ENCODE measurements at regions not wholly inside any gene's neighbourhood (a gene's known extent, or its start where the extent isn't known, plus 50 kb on each side); places are given as distances from the start of the nearest gene placed in this dataset.

GRCh38 chr14:29310210-29310609 is 543.6 kb downstream of the FOXG1 start:
- DNase-seq, result no peak

- DNase-seq, result no peak
These were observed 544.2 kb downstream of the FOXG1 start for GRCh38 chr14:29310757-29311156.

GRCh38 chr14:29311983-29312382 is 545.4 kb downstream of the FOXG1 start:
- DNase-seq, result no peak

DNA sequence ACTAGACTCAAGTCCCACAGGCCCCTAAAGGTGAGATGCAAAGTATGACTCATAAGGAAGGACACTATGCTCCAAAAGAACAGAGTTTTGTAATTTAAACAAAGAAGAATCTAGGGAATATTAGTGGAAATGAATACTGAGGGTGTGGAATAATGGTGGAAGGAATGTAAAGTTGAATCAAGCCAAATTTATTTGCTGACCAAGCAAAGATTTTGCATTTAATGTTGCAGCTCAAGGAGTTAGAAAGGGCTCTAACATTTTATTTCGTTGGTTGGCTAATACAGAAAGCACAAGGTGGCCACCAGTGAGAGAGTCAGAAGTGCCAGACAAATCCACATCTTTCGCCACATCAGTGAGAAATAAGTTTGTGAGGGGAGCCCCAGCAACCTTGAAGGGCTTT is 550.3 kb downstream of the FOXG1 start:
- no peak for DNase-seq

DNA sequence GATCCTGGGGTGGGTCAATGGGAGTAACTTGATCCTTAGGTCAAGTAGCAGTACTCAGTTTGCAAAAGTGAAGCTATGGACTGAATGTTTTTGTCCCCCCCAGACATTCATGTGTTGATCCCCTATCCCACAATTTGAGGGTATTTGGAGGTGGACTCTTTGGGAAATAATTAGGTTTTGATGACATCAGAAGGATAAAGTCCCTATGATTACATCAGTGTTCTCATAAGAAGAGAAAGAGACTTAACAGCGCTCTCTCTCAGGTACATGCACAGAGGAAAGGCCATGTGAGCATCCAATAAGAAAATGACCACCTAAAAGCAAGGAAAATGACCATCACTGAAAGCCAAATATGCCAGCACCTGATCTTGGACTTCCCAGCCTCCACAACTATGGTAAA is 550.8 kb downstream of the FOXG1 start:
- DNase-seq, result no peak

GRCh38 chr14:29320286-29320685 is 553.7 kb downstream of the FOXG1 start:
- DNase-seq, result no peak

GRCh38 chr14:29321646-29322045 is 555.1 kb downstream of the FOXG1 start:
- DNase-seq, result no peak

- DNase-seq, result no peak
These were observed 573.0 kb downstream of the FOXG1 start for GRCh38 chr14:29339494-29340172.

DNA sequence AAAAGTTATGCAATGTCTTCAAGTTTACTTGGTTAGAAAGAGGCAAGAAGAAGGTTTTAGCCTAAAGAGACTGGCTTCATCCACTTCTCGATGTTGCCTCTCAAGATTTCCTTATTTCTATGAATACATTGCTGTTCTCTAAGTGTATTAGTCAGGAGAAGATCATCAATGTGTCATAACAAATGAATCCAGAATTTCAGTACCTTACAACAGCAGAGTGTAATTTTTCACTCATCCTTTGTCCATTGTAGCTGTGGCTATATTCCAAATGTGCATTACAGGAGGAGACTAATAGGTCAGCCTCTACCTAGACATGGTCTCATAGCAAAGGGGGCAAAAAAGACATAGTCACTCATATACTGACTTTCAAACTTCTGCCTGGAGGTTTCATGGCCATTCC is 579.1 kb downstream of the PRKD1 start:
- DNase-seq, result no peak

- DNase-seq, result no peak
These were observed 577.2 kb downstream of the PRKD1 start for GRCh38 chr14:29350496-29350895.

DNA sequence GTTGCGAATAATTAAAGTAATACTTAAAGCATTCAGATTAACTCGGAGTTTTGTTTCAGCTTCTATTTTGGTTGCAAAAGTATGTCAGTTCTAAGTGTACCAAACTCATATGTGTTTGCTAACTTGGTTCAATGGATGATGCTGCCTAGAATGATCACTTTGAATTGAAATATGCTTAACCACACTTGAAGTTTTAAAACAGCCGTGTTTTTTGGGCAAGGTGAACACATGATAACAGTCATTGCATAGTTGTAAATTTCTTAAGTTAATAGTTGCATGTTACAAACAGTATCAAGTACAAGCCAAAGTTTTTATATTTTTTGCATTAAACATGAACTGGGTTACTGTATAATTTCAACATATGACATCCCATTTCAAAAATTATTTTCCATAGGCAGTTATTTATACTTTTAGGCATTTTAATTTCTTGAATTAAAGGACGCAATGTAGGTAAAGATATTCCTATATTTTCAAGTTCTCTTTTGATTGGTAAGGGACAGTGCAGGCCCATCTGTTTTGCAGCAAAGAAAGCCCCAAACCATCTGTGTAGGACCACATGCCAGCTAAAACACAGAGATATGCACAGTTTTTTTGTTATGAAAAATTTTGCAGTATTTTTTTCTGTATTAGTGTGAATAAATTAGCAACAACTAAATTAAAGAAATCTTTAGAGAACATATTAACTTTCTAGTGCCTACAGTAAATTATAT is 575.5 kb downstream of the PRKD1 start:
- DNase-seq, result no peak

DNA sequence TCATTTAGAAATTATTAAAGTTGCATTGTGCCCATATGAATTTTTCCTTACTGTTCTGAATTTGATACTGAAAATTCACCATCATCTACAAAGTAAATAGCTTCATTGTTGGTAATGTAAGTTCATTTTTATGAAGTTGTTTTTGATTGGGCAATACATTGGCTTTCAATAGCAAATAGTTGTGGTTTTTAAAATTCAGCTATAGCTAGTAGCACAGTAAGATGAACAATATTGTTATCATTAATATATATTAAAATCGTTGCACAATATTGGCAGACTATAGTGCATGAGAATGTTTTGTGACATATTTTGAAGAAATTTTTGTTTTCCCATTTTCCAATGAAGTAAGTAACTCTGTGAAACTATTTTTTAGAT is 575.0 kb downstream of the PRKD1 start:
- no peak for DNase-seq

GRCh38 chr14:29353513-29353912 is 574.1 kb downstream of the PRKD1 start:
- DNase-seq, result no peak

- no peak for DNase-seq
These were observed 573.2 kb downstream of the PRKD1 start for GRCh38 chr14:29354486-29354885.

DNA sequence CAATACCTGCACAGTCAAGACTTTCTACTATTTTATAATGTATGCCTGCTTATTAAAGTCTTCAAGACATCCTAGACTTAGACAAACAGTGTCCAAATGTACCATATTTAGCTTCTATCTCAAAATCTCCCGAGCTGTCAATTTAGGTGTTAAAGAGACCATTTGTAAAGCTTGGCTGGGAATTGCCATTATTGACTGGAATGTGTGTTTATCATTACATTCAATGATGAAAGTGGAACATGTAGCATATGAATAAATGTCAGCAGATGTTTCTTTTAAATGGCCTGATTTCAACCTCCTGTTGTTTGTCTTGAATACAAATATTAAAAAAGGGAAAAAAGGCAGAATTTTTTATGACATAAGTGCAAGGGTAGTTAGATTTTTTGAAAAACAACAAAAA is 572.3 kb downstream of the PRKD1 start:
- no peak for DNase-seq

DNA sequence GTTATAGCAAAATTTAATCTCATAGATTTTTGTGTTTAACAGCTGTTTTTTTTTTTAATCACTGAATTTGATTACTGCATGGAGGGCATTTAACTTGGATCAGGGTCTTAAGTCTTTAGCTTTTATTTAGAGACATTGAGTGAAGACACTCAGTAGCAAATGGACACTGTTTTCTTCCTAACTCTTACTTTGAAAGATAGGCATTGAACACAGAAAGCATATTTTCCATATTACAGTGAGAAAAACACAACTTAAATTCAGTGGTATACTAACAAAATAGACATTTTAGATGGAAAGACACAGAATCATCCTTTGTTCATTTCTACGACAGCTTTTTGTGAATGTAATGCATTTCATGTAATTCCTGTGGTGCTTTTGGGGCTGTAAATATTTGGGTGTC is 571.8 kb downstream of the PRKD1 start:
- no peak for DNase-seq

GRCh38 chr14:29360656-29361055 is 567.0 kb downstream of the PRKD1 start:
- DNase-seq, result no peak

DNA sequence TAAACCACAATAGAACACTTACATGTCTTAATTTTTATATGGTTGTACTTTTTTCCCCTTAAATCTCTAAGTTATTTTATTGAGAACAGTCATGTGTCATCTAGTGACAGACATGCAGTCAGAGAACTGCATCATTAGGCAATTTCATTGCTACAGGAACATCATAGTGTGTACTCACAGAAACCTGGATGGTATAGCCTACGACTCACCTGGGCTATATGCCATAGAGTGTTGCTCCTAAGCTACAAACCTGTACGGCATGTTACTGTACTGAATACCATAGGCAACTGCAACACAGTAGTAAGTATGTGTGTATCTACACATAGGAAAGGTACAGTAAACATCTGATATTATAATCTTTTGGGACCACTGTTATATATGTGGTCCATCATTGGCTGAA is 557.6 kb downstream of the PRKD1 start:
- DNase-seq, result no peak

- DNase-seq, result no peak
These were observed 551.4 kb downstream of the PRKD1 start for GRCh38 chr14:29376237-29376636.

DNA sequence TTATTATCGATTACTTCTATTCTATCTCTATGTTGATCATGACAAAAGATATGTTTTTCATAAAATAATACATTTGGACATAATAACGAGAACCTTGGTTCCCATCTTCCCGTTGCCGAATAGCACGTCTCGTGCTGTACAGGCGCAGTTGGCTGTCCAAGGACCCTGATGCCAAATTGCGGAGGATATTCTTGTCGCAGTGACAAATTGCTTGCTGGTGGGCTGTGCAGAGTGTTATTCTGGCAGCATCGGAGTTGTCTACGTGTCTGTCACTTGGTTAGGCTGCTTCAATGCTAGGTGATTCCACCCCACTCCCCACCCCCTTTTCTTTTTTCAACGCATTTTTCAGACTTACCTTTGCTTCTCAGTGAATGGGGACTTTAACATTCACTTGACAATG is 546.8 kb downstream of the PRKD1 start:
- DNase-seq, result no peak

GRCh38 chr14:29388571-29388970 is 539.1 kb downstream of the PRKD1 start:
- DNase-seq, result no peak

- no peak for DNase-seq
These were observed 537.4 kb downstream of the PRKD1 start for GRCh38 chr14:29390081-29390832.

- DNase-seq, result no peak
These were observed 536.4 kb downstream of the PRKD1 start for GRCh38 chr14:29391231-29391630.

DNA sequence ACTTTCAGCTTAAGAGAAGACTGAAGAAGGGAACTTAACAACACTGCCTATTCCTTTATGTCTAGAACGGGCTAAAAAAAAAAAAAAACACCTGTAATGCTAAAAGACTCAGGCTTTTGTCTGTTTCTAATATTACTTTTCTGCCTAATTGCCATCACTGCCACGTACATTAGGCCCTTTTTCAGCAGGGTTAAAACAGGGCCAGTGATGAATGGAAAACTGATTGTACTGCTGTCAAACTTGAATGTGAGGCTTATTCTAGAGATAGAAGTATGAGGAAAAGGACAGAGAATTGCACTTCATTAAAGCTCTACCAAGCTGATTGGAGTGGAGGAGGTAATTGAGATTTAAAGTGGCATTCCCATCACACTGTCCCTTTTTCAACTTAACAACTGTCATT is 535.8 kb downstream of the PRKD1 start:
- no peak for DNase-seq
